ENCODE measurements at regions not wholly inside any gene's neighbourhood (a gene's known extent, or its start where the extent isn't known, plus 50 kb on each side); places are given as distances from the start of the nearest gene placed in this dataset.
"Not testable (repeated sequence)": the region's sequence is repeated elsewhere in the genome, so short reads cannot be mapped to it uniquely, and the experiment has no call there.

DNA sequence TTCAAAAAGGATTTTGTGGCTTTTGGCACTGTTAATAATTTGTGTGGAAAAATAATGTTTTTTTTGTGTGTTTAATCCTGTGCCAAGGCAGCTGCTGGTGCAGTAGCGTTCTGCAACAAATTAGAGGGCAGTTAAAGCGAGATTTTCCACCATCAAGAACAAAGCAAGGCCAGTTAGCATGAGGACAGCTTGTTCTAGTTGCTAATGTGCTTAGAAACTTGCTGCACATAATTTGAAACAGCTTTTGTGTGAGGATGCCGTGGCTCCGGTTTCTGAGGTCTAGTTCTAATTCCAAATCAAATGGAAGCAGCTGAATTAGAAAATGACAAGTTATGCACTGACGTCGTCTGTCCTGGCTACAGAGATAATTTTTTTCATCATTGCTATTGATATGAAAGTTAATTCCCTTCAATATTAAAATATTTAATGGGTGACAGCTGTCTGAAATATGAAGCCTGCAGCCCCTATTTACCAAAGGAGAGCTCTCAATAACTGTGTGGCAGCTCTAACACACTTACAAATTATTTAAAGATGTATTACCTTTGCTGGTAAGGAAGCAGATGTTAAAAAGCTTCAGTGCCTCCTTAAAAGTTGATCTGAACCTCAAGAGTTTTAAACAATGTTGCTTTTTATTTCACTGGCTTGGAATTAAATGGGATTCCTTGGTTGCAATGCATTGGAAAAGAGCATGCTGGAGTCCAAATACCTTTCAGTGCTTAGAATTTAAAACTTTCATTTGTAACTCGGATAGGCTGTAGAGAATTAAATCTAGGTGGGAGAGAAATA is 128.6 kb downstream of the SPATA31D1 start:
- no peak for DNase-seq

DNA sequence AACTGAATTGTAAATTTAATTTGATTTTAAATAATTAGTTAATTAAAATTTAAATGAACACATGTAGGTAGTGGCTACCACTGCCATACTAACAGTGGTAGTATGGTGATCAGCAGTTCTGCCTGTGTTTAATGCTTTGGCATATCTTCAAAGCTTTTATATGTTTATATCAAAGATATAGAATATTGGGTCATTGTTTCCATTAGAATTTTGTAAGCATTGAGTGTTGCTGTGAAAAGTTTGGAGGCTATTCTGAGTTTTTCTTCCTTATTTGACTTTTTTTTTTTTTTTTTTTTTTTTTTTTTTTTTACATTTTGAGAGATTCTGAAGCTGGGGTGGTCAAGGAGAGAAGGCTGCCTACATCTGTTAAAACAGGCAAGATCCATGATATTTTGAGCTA is 134.2 kb downstream of the SPATA31D1 start:
- no peak for DNase-seq

DNA sequence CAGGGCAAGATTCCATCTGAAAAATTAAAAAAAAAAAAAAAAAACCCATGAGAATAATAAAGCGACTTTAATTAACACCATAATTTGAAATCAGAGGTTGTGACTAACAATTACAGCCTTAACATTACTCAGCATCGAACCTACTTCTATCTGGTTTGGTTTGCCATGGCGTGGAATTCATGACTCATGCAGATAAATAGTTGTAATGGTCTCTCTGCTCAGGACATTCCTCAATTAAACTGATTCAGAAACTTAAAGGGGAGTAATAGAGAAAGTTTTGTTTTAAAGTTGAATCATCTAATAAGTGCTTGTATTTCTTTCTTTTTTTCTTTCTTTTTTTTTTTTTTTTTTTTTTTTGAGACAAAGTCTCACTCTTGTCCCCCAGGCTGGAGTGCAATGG is 135.5 kb downstream of the SPATA31D1 start:
- DNase-seq, result no peak

DNA sequence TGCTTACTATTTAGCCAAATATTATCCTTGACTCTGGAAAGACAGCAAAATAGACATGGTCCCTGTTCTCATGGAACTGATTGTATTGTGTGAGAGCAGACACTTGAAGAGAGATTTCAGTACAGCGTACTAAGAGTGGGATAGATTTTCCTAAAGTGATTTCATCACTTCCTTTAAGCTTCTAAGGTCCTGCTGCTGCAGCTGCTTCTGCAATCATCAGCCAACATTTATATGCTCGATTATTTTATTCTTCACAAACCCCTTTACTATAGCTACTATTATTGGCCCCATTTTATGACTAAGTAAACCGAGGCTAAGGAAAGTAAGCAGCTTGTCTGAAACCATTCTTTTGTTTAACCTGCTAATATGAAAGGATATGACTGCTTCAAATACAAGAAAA is 137.7 kb downstream of the SPATA31D1 start:
- no peak for DNase-seq

DNA sequence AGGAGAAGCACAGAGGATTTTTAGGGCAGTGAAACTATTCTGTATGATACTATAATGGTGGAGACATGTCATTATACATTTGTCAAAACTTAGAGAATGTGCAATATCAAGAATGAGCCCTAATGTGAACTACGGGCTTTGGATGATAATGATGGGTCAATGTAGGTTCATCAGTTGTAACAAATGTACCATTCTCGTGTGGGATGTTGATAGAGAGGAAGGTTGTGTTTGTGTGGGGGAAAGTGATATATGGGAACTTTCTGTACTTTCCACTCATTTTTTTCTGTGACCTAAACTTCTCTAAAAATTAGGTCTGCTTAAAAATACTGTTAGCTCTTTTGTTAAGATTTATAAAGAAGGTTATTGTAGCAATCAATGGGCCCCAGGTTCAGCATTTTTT is 138.9 kb downstream of the SPATA31D1 start:
- DNase-seq, result no peak

DNA sequence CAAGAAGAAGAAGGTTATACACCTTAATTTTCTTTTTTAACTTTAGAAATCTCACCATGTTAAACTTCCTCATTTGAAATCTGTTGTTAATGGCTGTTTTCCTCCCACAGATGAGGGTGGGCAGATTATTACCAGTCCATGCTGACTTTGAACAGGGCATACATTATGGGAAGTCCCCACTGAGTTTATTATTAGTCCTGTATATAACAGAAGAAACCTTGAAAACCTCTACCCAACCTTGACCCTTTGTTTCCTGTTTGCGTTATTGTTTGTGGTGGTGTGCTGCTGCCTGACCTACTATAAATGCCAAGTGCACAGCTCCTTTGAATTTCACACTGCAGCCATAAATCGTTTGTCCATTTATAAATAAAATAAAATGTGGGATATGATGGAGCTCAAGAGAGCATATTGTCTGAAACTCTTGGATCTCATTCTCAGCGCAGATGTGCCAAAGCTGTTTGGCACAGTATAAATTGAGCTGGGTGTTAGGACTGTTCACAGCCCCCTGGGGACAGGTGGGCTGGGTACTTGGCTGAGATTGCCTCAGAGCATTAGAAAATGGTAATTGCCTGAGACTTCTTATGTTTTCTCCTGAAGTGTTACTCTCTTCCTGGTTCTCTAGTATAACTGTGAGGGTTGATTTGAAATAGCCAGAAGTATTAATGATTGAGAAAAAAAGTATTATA is 139.6 kb downstream of the SPATA31D1 start:
- peak; percentile 16 for DNase-seq

DNA sequence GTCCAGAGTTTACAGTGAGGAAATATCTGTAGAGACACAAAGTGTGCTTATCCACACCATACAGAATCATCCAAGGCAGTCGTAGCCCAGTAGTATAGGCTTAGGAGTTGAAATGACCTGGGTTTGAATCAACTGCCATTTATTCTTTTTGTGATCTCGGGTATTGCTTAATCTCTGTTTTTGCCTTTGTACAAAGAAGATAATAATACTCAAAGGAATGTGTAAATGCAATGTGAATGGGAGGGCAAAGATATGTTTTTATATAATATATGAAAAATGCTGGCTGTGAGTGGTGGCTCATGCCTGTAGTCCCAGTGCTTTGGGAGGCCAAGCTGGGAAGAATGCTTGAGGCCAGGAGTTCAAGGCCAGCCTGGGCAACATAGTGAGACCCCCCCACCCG is 141.1 kb downstream of the SPATA31D1 start:
- DNase-seq, result no peak

DNA sequence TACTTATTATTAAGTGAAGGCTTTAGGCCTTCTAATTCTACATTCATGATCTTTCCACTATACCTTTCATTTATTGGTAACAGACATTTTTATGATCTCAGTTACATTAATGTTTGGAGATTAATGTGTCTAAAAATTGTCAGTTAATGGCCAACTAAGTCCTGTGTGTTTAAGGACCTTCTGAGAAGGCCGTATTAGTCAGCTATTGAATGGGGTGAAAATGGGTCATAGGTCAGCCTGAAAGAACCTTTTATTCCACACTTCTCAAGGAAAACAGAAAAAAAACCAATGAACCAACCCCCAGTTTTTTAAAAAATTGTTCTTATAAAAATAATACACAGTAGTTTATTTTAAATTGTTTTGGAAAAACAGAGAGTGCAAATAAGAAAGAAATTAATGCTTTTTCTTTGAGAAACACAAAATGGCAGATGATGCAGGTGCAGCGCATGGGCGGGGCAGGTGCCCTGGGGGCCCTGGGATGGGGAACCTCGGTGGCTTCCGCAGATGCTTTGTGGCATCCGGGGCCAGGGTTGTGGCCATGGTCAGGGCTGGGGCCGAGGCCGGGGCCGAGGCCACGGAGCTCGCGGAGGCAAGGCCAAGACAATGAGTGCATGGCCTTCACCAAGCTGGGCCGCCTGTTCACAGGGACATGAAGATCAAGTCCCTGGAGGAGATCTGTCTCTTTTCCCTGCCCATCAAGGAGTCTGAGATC is 141.9 kb downstream of the SPATA31D1 start:
- no peak for DNase-seq

DNA sequence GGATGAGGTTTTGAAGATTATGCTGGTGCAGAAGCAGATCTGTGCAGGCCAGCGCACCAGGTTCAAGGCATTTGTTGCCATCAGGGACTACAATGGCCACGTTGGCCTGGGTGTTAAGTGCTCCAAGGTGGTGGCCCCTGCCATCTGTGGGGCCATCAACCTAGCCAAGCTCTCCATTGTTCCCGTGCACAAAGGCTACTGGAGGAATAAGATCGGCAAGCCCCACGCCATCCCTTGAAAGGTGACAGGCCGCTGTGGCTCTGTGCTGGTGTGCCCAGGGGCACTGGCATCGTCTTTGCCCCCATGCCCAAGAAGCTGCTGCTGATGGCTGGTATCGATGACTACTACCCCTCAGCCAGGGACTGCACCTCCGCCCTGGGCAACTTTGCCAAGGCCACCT is 142.5 kb downstream of the SPATA31D1 start:
- no peak for DNase-seq

DNA sequence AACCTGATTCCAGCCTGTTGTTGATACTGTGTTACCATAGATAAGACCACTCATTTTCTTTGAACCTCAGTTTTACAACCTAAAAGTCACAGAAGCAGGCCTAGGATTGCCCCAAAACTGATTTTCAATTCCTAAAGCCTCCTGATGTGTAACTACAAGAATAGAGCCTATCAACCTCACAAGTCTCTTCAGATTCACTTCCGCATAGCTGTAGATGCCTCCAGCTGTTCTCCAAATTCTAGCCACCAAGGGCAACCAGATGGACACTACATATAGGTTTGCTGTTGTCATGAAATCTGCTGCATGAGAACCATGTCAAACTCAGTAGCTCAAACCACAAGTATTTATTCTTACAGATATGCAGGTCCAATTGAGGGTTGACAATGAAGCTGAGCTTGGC is 143.5 kb downstream of the SPATA31D1 start:
- DNase-seq, result no peak

DNA sequence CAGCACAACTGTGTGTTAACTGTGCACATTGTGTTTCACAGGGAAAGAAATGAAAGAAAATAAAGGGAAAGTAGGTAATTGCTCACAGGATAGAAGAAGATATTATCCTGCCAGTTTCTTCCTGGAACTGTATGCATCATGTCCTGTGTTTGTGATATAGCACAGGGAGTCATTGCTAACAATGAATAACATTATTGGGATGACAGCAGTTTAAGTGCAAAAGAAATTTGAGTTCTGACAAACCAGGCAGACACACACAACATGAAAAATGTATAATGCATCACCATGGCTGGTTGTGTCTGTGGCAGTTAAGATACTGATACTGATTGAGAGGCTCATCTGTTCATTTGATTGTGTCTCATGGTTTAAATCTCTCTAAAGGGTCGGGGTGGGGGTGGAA is 145.4 kb downstream of the SPATA31D1 start:
- DNase-seq, result no peak

DNA sequence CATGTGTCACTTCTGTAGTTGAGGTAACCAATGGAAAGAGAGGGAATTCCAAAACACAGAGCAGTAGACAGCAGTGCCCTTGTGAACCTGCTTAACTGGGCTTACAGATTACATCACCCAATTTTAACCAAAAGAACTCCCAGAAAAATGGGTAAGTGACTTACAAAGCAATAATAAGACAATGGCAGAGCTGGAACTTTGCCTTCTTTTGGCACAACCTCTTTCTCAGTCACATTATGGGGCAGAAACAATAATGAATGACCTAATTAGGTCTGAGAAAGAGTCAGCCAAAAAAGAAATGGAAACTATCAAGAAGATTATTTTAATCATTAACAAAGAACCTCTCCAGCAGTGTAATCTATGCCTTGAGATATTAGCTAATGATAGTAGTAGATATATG is 146.5 kb downstream of the SPATA31D1 start:
- DNase-seq, result no peak

DNA sequence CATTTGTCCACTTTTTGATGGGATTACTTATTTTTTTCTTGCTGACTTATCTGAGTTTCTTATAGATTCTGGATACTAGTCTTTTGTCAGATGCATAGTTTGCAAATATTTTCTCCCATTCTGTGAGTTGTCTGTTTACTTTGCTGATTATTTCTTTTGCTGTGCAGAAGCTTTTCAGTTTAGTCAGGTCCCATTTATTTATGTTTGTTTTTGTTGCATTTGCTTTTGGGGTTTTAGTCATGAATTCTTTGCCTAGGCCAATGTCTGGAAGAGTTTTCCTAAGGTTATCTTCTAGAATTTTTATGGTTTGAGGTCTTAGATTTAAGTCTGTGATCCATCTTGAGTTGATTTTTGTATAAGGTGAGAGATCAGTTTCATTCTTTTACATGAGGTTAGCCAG is 149.5 kb downstream of the SPATA31D1 start:
- DNase-seq, result not testable (repeated sequence)

DNA sequence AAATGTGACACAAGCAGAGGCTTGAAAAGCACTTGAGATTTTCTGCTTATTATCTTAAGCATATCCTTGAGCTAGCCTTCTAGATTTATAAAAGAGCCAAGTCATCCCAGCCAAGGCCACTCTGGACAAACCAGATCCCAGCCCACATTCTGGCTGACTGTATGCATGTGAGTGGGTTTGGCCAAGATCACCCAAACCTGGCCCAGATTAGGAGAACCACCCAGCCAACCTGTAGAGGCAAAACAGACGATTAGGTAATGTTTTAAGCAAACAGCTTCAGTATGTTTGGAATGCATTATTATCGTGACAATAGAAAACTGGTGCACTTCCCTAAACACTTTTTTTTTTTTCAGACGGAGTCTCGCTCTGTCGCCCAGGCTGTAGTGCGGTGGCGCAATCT is 151.9 kb downstream of the SPATA31D1 start:
- no peak for DNase-seq

DNA sequence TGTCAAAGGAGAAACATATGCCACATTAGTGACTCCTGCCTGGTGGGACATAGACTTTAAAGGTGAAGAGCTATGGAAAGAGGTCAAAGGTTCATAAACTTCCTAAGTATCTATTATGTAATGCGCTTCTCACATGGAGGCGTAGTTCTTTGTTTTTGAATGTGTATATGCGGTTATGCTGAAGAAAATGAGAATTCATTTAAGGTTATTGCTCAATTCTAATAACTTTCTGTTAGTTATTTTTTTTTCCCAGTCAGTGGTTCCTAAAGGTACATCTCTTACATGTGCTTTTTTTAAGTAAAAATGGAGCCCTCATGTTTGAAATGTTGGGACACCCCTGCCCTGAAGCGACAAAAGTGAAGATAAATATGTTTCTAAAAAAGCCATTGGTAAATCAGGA is 156.2 kb downstream of the SPATA31D1 start:
- no peak for DNase-seq

DNA sequence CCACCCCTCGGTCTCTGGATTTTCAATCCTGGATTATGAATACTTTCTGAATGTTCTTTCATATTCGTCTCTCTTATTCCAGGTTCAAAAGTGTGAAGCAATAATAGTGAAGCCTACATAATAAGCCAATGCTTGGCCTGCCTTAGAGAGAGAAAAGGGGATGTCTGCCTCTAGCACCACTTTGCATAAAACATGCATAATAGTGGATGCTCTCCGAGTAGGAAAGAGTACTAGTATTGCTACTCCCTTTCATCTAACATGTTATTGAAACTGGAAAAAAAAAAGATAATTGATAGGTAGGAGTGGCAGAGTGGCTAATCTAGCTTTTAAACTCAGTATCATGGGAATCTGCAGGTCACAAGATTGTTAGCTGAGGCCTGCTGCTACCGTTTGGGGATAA is 158.1 kb downstream of the SPATA31D1 start:
- DNase-seq, result no peak

DNA sequence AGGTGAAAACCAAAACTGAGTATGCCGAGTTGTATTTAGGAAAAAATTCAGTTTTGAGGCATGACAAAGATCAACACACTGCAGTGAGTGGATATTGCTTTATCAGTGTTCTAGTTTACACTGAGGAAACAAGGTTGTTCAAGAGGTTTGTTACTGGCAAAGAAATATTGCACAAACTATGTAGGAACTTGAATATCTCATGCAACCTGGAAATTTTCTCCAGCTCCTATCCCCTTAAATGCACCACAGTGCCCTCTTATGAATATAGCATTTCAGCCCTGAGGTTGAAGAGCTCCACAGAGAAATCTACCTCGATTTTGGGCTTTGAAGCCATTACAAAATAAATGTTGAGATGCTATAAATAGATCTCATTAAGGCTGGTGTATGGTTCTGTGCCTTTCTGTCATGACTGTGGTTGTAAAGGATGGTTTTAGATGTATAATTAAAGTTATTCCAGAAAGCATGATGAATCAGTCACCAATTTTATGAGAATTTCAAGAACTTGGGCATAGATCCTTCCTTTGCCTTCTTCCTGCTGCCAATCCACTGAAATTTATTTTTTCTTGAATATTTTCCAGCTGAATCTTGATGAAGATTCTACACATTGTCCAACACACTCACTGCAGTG is 159.3 kb downstream of the SPATA31D1 start:
- DNase-seq, result no peak

DNA sequence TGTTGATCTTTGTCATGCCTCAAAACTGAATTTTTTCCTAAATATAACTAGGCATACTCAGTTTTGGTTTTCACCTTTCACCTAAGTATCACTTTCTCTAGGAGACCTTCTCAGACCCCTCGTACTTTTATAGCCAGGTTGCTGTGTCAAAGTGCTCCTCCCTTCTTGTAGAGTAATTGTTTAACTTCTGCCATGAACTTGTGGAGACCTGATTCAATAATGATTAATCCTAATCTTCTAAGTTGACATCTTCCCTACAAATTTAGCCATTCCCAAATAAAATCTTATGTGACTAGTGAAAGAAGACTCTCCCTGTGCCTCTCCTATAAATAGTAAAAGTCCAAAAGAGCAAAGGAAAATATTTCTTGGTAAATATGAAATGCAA is 159.8 kb downstream of the SPATA31D1 start:
- DNase-seq, result no peak

DNA sequence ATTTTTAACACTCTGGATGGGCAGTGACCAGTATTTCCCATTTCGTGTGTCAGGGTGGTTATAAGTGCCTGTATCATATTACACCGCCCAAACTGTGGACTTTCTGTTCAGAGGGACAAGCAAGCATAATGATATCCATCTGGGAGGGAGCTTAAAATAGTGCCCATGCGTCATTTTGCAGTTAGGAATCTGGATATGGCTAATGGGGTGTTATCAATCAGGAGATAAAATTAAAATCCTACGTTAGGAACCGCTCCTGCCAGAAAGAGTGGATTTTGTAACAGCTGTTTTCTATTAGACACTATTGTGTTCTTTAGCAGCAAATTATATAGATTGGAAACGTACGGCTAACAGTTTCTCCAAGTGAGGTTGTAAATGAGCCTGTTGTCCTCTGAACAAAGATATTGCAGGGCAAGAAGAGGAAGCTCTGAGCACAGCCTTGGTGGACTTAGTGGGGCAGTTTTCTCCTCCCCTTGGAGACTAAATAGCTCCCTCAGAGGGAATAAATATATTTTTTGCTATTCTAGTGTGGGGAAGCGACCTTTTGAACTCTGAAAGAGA is 160.4 kb downstream of the SPATA31D1 start:
- DNase-seq, result no peak

DNA sequence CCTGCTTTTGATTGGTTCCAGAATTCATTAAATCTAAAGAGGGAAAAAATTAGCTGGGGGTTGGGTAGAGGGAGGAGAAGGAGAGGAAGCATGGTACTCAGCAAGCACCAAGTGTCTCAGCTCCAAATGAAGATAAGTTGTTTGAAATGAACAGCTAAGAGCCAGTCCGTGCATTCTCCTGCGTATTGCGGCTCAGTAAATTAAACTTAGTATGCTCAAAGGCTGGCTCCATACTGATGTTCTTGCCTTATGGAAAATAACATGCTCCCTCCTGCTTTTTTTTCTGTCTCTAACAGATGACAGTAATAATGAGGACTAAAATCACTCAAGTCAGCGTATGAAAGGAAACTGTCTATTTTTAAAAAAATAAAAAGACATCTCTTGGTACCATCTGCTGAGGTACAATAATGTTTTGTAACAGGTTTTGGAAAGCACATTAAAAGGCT is 161.0 kb downstream of the SPATA31D1 start:
- DNase-seq, result no peak

DNA sequence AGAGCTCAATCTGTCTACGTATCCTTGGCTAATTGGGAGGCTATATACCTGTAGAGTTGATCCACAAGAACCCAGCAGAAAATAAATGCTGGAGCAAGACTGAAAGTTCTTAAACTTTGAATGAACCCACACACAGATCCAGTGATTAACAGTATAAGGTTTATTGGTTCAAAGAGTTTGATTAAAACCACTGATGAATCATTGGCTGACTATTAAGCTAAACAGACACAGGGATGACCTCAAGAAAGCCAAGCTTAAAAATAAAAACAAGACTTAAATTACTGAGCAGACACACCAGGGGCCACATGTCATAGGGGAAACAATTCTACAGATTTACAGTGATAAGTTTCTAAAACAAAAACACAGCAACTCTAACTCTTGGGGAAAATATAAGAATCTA is 163.6 kb downstream of the SPATA31D1 start:
- no peak for DNase-seq

DNA sequence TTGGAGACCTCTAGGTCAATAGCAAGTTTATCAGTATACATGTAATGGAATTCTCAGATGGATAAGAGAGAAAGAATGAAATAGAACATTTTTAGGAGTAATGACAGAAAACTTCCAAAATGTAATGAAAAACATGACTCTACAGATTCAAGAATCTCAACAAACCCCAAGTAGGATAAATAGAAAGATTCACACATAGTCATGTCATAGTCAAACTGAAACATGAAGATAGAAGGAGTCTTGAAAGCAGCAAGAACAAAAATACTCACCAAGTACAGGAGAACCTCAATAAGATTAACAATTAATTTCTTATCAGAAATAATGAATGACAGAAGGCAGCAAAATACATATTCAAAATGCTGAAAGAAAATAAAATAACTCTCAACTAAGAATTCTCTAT is 164.5 kb downstream of the SPATA31D1 start:
- DNase-seq, result no peak

DNA sequence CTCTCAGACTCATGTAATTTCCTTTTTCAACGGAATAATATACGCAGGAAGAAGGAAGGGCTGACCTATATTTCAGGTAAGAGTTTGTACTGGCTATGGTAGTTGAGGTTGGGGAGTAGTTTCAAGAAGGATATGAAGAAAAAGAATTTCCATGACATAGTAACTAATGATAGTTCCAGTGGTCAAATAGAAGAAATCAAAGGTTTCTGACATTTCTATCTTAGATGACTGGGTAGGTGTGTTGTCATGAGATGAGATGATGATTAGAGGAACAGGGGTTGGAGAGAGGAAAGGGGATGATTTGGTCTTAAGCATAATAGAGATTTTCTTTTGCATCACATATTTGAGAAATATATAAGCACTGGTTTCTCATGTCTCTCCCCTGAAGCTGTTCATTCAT is 166.0 kb downstream of the SPATA31D1 start:
- no peak for DNase-seq

All from CD4-positive, alpha-beta T cell treated with Interferon gamma for 1 hour (primary cell).